ENCODE measurements at regions not wholly inside any gene's neighbourhood (a gene's known extent, or its start where the extent isn't known, plus 50 kb on each side); places are given as distances from the start of the nearest gene placed in this dataset.

DNA sequence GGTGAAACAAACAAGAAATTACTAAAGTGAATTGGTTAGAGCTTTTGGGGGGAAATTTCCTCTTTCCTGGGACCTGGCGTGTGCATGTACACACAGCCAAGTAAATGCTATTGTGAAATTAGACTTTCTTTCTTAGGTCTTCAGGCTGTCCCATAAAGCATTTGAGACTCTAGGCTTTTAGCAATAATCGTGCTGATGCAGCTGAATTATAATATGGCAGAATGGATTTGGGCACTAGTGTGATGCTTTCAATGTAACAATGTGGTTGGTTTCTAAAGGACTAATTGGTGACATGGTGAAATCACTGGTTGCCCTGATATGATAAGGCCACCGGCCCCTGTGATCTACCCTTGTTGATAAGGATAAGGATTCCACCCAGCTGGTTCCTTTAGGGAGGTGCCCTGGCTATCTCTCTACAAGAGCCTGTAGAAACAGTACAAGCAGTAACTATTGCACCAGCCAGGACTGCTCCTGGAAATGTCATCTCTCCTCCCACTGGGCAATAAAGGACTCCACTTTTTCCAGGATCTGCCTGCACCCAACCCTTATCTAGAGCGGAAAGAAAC is 164.1 kb downstream of the TFAP2A start (continued):
- TF ChIP-seq, protein P1, sequence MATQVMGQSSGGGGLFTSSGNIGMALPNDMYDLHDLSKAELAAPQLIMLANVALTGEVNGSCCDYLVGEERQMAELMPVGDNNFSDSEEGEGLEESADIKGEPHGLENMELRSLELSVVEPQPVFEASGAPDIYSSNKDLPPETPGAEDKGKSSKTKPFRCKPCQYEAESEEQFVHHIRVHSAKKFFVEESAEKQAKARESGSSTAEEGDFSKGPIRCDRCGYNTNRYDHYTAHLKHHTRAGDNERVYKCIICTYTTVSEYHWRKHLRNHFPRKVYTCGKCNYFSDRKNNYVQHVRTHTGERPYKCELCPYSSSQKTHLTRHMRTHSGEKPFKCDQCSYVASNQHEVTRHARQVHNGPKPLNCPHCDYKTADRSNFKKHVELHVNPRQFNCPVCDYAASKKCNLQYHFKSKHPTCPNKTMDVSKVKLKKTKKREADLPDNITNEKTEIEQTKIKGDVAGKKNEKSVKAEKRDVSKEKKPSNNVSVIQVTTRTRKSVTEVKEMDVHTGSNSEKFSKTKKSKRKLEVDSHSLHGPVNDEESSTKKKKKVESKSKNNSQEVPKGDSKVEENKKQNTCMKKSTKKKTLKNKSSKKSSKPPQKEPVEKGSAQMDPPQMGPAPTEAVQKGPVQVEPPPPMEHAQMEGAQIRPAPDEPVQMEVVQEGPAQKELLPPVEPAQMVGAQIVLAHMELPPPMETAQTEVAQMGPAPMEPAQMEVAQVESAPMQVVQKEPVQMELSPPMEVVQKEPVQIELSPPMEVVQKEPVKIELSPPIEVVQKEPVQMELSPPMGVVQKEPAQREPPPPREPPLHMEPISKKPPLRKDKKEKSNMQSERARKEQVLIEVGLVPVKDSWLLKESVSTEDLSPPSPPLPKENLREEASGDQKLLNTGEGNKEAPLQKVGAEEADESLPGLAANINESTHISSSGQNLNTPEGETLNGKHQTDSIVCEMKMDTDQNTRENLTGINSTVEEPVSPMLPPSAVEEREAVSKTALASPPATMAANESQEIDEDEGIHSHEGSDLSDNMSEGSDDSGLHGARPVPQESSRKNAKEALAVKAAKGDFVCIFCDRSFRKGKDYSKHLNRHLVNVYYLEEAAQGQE (IDR thresholded peaks at IDR 0.05; ENCODE audit: low read depth): no peak
- TF ChIP-seq EGR1 (IDR thresholded peaks at IDR 0.05; ENCODE audit: low read depth): no peak
- TF ChIP-seq SIN3A (IDR thresholded peaks at IDR 0.05; ENCODE audit: low read depth): no peak
- no peak for TF ChIP-seq ZNF274 (IDR thresholded peaks at IDR 0.05; ENCODE audit: low read depth, low read length)
- no peak for TF ChIP-seq CBX3 (IDR thresholded peaks at IDR 0.05; ENCODE audit: low read depth)
- no peak for TF ChIP-seq JUND (IDR thresholded peaks at IDR 0.05)
- TF ChIP-seq YY1 (IDR thresholded peaks at IDR 0.05; ENCODE audit: extremely low read depth, insufficient replicate concordance, low read depth, low read length): no peak
- TF ChIP-seq ZBTB33 (IDR thresholded peaks at IDR 0.05; ENCODE audit: extremely low read depth, insufficient replicate concordance, low read length): no peak
